Suppressor macrophage (primary cell): ENCODE measurements at regions not wholly inside any gene's neighbourhood (a gene's known extent, or its start where the extent isn't known, plus 50 kb on each side); places are given as distances from the start of the nearest gene placed in this dataset.
"Not testable (repeated sequence)": the region's sequence is repeated elsewhere in the genome, so short reads cannot be mapped to it uniquely, and the experiment has no call there.

Experiments
- DNase-seq, 4 experiments: peaks; one replicate each; pipeline ENCODE4 v3.0.0-alpha.2; 2020 to 2022

GRCh38 chrX:67213686-67214085, 330.1 kb upstream of the AR start:
- DNase-seq, result not testable (repeated sequence)

GRCh38 chrX:67207912-67208311, 335.9 kb upstream of the AR start:
- peak in 3 of 4 experiments; percentile 7 to 25 (median 25) for DNase-seq

DNA sequence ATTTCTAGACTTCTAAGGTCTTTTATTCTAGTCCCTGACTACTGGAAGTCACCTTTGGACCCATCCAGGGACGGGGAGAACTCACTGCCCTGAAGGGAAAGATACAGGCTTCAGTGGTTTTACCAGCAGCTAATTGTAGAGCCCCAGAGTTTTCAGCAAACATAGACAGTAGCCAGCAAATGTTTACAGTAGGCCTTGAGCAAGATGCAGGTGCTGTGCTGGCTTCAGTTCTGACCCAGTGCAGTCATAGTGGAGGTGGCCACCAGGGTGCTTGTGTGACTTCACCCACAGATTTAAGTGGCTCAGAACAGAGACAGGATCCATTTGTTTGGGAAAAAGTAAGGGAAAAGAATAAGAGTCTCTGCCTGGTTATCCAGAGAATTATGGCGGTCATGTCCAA, 384.4 kb upstream of the AR start:
- no peak for DNase-seq

GRCh38 chrX:67114635-67115034, 429.2 kb upstream of the AR start:
- no peak for DNase-seq

DNA sequence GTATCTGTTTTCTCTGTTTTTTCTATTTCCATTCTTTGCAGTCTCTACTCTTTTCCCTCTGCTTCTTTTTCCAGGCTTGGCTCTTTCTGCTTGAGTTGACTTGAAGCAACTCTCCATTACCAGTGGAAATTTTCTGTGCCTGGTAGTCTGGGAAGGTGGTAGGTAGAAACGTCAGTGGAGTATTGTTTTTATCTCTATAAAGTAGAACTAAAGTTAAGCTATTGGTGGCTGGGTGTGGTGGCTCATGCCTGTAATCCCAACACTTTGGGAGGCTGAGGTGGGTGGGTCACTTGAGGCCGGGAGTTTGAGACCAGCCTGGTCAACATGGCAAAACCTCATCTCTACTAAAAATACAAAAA, 438.1 kb upstream of the AR start:
- DNase-seq, result no peak

GRCh38 chrX:67104982-67105757, 438.7 kb upstream of the AR start:
- no peak for DNase-seq

GRCh38 chrX:67100031-67100884, 443.6 kb upstream of the AR start:
- DNase-seq, result no peak

GRCh38 chrX:67094061-67094460, 449.8 kb upstream of the AR start:
- no peak for DNase-seq

- DNase-seq, result no peak
Measured at GRCh38 chrX:67050760-67051159, 411.9 kb upstream of the EDA2R start.

DNA sequence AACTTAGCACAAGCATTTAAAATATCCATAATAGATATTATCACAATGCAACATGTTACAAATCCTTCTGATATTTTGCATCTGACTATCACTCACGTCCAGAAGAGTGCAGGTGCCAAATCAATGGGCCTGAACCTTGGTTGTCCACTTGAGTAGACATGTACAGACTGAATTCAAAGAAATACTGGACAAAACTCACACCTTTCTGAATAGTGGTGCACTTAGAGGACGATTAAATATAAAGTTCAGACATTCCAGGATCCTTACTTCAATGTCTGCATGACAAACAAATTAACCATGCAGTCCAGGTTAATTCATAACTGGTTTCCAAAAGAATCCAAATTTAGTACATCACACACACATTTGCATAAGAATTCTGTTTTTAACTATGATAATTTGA, 406.0 kb upstream of the EDA2R start:
- DNase-seq, result no peak

DNA sequence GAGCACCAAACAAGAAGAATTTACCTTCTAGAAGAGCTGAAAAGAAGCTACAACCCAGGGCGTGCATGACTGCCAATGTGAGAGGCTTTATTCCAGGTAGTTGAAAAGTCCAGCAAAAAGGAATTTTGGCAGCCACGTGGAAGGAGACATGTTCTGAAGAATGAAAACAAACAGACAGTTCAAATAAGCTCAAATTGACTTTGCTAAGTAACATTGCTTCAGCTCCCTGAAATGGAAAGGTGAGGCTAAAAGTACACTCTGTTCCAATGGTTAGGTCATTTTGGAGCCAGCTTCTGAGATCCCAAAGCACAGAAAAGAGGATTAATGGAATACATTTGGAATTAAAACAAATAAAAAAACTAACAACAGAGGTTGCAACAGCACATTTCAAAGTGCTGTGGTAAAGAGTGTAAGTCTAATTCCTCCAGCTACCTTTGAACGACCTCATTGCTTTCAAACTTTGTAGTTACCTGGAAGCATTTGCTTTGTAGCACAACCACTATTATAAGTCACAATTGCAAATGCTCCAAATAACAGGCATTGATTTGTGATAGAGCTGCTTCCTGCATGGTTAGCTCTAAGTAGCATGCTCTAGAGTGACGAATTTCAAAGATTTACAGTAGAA, 405.3 kb upstream of the EDA2R start:
- no peak for DNase-seq

- no peak for DNase-seq
Measured at GRCh38 chrX:67004451-67004850, 365.6 kb upstream of the EDA2R start.

GRCh38 chrX:66994729-66995128, 355.9 kb upstream of the EDA2R start:
- DNase-seq, result no peak

GRCh38 chrX:66992077-66992476, 353.2 kb upstream of the EDA2R start:
- DNase-seq, result not testable (repeated sequence)

DNA sequence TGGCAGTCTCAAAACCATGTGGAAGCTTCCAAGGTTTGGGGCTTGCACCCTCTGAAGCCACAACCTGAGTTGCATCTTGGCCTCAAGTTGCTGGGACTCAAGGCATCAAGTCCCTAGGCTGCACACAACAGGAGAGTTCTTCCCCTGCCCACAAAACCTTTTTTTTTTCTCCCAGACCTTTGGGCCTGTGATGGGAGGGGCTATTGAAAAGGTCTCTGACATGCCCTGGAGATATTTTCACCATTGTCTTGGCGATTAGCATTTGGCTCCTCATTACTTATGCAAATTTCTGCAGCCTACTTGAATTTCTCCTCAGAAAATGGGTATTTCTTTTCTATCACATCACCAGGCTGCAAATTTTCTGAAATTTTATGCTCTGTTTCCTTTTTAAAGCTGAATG, 349.5 kb upstream of the EDA2R start:
- no peak for DNase-seq

- DNase-seq, result no peak
Measured at GRCh38 chrX:66961665-66962064, 322.8 kb upstream of the EDA2R start.

DNA sequence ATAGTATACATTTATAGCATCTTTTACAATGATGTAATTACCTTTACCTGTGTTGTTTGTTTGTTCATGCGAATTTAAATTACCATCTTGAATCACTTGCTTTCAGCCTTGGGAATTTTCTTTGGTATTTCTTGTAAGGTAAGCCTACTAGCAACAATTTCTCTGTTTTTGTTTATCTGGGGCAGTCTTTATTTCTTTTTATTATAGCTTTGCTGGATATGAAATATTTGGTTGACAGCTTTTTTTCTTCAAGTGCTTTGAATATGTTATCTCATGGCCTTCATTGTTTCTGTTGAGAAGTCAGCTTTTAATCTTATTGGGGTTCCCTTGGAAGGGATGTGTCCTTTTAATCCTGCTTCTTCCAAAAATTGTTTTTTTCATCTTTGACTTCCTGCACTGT, 292.8 kb upstream of the EDA2R start:
- no peak for DNase-seq

DNA sequence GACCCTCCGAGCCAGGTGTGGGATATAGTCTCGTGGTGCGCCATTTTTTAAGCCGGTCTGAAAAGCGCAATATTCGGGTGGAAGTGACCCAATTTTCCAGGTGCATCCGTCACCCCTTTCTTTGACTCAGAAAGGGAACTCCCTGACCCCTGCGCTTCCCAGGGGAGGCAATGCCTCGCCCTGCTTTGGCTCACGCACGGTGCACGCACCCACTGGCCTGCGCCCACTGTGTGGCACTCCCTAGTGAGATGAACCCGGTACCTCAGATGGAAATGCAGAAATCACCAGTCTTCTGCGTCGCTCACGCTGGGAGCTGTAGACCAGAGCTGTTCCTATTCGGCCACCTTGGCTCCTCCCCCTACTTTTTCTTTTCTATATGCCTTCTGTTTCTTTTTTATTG, 291.6 kb upstream of the EDA2R start:
- not testable (repeated sequence) for DNase-seq

DNA sequence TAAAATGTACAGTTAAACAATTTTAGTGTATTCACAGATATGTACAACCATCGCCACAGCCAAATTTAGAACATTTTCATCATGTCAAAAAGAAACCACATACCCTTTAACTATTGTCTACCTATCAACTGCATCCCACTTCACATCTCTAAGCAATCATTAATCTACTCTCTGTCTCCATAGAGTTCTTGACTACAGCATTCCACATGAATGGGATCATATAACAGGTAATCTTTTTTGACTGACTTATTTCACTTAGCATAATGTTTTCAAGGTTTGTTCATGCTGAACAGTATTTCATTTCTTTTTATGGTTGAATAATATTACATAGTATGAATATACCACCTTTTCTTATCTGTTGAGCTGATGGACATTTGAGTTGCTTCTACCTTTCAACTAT, 281.4 kb upstream of the EDA2R start:
- no peak for DNase-seq

- DNase-seq, result no peak
Measured at GRCh38 chrX:66919280-66919832, 280.5 kb upstream of the EDA2R start.

- DNase-seq, result no peak
Measured at GRCh38 chrX:66918511-66918910, 279.6 kb upstream of the EDA2R start.

GRCh38 chrX:66915893-66916292, 277.0 kb upstream of the EDA2R start:
- no peak for DNase-seq

DNA sequence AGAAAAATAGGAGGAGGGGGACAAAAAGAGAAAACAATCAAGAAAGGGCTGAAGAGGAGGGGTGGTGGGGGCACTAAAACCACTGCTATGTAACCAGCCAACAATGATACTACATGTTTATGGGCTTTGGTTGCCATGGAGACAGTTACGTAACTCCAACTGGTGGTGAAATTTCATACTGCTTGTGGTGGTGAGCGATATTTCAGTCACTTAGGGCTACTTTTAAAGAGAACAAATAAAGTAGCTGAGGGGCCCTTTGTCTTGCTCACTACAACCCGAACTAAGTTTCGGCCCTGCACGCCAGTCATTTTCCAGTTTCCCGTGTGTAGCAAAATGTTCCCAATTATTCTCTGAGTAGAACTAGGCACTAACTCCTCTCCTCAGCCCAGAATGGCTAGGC, 275.2 kb upstream of the EDA2R start:
- peak; percentile 25 to 51 (median 38) for DNase-seq
